ENCODE measurements at regions not wholly inside any gene's neighbourhood (a gene's known extent, or its start where the extent isn't known, plus 50 kb on each side); places are given as distances from the start of the nearest gene placed in this dataset.

GRCh38 chr11:87405843-87406242 is 368.1 kb downstream of the TMEM135 start:
- DNase-seq: no peak

GRCh38 chr11:87405356-87405755 is 367.6 kb downstream of the TMEM135 start:
- DNase-seq: no peak

GRCh38 chr11:87401653-87402052 is 363.9 kb downstream of the TMEM135 start:
- DNase-seq: no peak

- no peak for DNase-seq
These were observed 361.6 kb downstream of the TMEM135 start for GRCh38 chr11:87399341-87399740.

GRCh38 chr11:87398931-87399330 is 361.2 kb downstream of the TMEM135 start:
- DNase-seq: no peak

- no peak for DNase-seq
These were observed 359.5 kb downstream of the TMEM135 start for GRCh38 chr11:87397011-87397865.

GRCh38 chr11:87394924-87395323 is 357.2 kb downstream of the TMEM135 start:
- DNase-seq: no peak

GRCh38 chr11:87392665-87393064 is 354.9 kb downstream of the TMEM135 start:
- no peak for DNase-seq

GRCh38 chr11:87391496-87391895 is 353.8 kb downstream of the TMEM135 start:
- no peak for DNase-seq

GRCh38 chr11:87384078-87384729 is 346.5 kb downstream of the TMEM135 start:
- DNase-seq: no peak

GRCh38 chr11:87374038-87374807 is 336.5 kb downstream of the TMEM135 start:
- DNase-seq: no peak
